Neural cell (in vitro differentiated cells): ENCODE measurements at regions not wholly inside any gene's neighbourhood (a gene's known extent, or its start where the extent isn't known, plus 50 kb on each side); places are given as distances from the start of the nearest gene placed in this dataset.

Experiments
- H2AFZ ChIP-seq: fragments of 200-600, 300-800 bp; sonication (generic), shearing (Covaris generic); 2 replicates; pipeline ENCODE4 v1.6.0; 2014; ENCODE audit warnings: low read depth, mild to moderate bottlenecking, antibody characterized with exemption, low read length, moderate library complexity
- H3F3A ChIP-seq: fragments of 200-600 bp; shearing (Covaris generic); 2 replicates; pipeline ENCODE4 v1.6.1; 2016; ENCODE audit warnings: mild to moderate bottlenecking, moderate library complexity, mixed read lengths, antibody characterized with exemption, low read length; ENCODE audit not compliant: insufficient read depth, poor library complexity, severe bottlenecking
- H3K27ac ChIP-seq: fragments of 200-600, 300-800 bp; sonication (generic), shearing (Covaris generic); 2 replicates; pipeline ENCODE4 v1.5.1; 2014; ENCODE audit warnings: mild to moderate bottlenecking, low read length, moderate library complexity
- H3K27me3 ChIP-seq: fragments of 300-800, 200-600 bp; sonication (generic), shearing (Covaris generic); 2 replicates; pipeline ENCODE4 v1.6.0; 2014; ENCODE audit warnings: mild to moderate bottlenecking, low read depth, low read length, moderate library complexity; ENCODE audit not compliant: insufficient read depth
- H3K36me3 ChIP-seq: fragments of 300-800, 200-600 bp; sonication (generic), shearing (Covaris generic); 2 replicates; pipeline ENCODE4 v1.5.1; 2014; ENCODE audit warnings: mild to moderate bottlenecking, antibody characterized with exemption, low read length, moderate library complexity; ENCODE audit not compliant: insufficient read depth
- H3K4me2 ChIP-seq: fragments of 300-800, 200-600 bp; sonication (generic), shearing (Covaris generic); 2 replicates; pipeline ENCODE4 v1.6.0; 2014; ENCODE audit warnings: mild to moderate bottlenecking, low read length
- H3K4me3 ChIP-seq: fragments of 300-800, 200-600 bp; sonication (generic), shearing (Covaris generic); 2 replicates; pipeline ENCODE4 v1.5.1; 2014; ENCODE audit warnings: mild to moderate bottlenecking, low read length, moderate library complexity
- H3K79me2 ChIP-seq: fragments of 200-600 bp; shearing (Covaris generic); replicated peaks from 2 replicates; pipeline ENCODE4 v1.6.0; 2014; ENCODE audit warnings: mild to moderate bottlenecking, low read length, moderate library complexity; ENCODE audit not compliant: insufficient read depth
- H3K9ac ChIP-seq: fragments of 300-800, 200-600 bp; sonication (generic), shearing (Covaris generic); 2 replicates; pipeline ENCODE4 v1.6.1; 2016; ENCODE audit warnings: mild to moderate bottlenecking, low read length, mixed read lengths
- H3K9me2 ChIP-seq: fragments of 200-600 bp; shearing (Covaris generic); 2 replicates; pipeline ENCODE4 v1.6.1; 2016; ENCODE audit warnings: mild to moderate bottlenecking, low read length, mixed read lengths; ENCODE audit not compliant: insufficient read depth
- H3K9me3 ChIP-seq: fragments of 200-600, 300-800 bp; sonication (generic), shearing (Covaris generic); 2 replicates; pipeline ENCODE4 v1.6.1; 2016; ENCODE audit warnings: mild to moderate bottlenecking, mixed run types, low read length, moderate library complexity, mixed read lengths
- H4K20me1 ChIP-seq: fragments of 200-600 bp; shearing (Covaris generic); 2 replicates; pipeline ENCODE4 v1.6.1; 2016; ENCODE audit warnings: mild to moderate bottlenecking, mixed run types; ENCODE audit not compliant: insufficient read depth
- CTCF ChIP-seq: fragments of 450-650 bp; IDR thresholded peaks from 2 replicates; pipeline ENCODE4 v1.5.1; 2014; ENCODE audit warnings: antibody characterized with exemption, mild to moderate bottlenecking, moderate library complexity; ENCODE audit not compliant: poor library complexity, severe bottlenecking
- EP300 ChIP-seq: fragments of 450-650 bp; conservative IDR thresholded peaks from 2 replicates; pipeline ENCODE4 v1.6.1; 2014; ENCODE audit warnings: antibody characterized with exemption, mild to moderate bottlenecking, moderate library complexity; ENCODE audit not compliant: poor library complexity, severe bottlenecking
- EZH2 ChIP-seq: fragments of 200-600, 300-800 bp; shearing (Covaris generic), sonication (generic); IDR thresholded peaks from 2 replicates; pipeline ENCODE4 v1.6.1; 2014; ENCODE audit warnings: antibody characterized with exemption, low read length, borderline replicate concordance, mild to moderate bottlenecking; ENCODE audit not compliant: insufficient read depth, poor library complexity, severe bottlenecking
- MXI1 ChIP-seq: fragments of 450-650 bp; conservative IDR thresholded peaks from 2 replicates; pipeline ENCODE4 v1.6.1; 2014; ENCODE audit warnings: antibody characterized with exemption, mild to moderate bottlenecking; ENCODE audit not compliant: poor library complexity, severe bottlenecking
- POLR2AphosphoS5 ChIP-seq: IDR thresholded peaks from 2 replicates; pipeline ENCODE4 v1.6.1; 2012
- RAD21 ChIP-seq: fragments of 450-650 bp; conservative IDR thresholded peaks from 2 replicates; pipeline ENCODE4 v1.6.1; 2014; ENCODE audit warnings: antibody characterized with exemption, mild to moderate bottlenecking, moderate library complexity
- SMC3 ChIP-seq: fragments of 450-650 bp; conservative IDR thresholded peaks from 2 replicates; pipeline ENCODE4 v1.6.1; 2014; ENCODE audit warnings: antibody characterized with exemption, mild to moderate bottlenecking, moderate library complexity; ENCODE audit not compliant: poor library complexity
- TAF1 ChIP-seq: IDR thresholded peaks from 2 replicates; pipeline ENCODE4 v1.6.1; 2012; ENCODE audit warnings: low read depth
- TF ChIP-seq, protein P1 (sequence below): IDR thresholded peaks from 2 replicates; pipeline ENCODE4 v1.6.1; 2012; ENCODE audit warnings: borderline replicate concordance

DNA sequence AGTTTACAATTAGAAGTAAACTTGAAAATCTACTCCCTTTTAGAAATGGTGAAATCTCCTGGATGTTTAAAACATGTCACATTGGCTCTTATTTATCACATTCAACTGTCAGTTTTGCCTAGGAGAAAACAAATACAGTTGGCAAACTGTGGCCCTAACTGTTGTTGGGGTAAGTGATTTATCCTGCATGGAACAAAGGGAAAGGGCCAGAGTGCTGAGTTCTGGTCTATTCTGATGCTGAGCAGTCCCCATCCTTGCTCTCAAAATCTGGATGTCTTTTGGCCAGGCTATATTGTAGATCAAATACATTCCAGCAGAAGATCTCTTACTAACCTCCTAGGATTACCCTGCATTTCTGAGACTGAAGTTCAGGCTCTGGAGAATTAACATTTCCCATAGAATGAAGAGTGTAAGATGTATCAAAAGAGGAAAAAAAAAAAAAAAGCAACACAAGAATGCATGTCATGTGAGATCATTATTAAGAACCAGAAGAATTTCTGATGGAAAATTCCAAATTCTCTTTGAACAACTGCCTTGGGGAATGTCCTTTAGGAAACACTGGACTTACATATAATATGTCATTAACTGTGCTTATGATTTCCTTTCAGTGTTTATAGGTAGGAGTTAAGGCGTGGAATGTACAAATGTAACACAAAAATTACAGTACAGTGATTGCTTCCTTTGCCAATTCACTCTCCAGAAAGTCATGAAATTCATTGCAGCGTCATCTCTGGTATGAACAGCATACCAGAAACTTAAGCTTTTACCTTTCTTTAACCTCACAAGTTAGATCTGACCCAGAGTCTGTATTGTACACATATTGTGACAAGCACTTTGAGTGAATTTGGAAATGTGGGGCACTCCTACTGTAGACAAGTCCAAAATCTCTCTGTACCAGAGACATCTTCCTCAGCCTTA lies 1012.5 kb upstream of the LCORL start:
- Histone ChIP-seq H3K9me3 (no peaks in the 10 kb centered on the region), H3K4me3 (no peak overlapping the region), H3K79me2 (no peaks in the 10 kb centered on the region), H3F3A (no peaks in the 10 kb centered on the region), H3K27me3 (no peaks in the 10 kb centered on the region), H2AFZ (no peak overlapping the region), H3K4me2 (no peak overlapping the region), H4K20me1 (no peaks in the 10 kb centered on the region), H3K9ac (no peak overlapping the region), H3K9me2 (no peaks in the 10 kb centered on the region), H3K27ac (no peak overlapping the region), H3K36me3 (no peaks in the 10 kb centered on the region)
- TF ChIP-seq RAD21 = no peak
- no peak for TF ChIP-seq CTCF
- no peak for TF ChIP-seq EP300
- TF ChIP-seq EZH2 = no peak
- TF ChIP-seq POLR2AphosphoS5 = no peak
- TF ChIP-seq SMC3 = no peak
- TF ChIP-seq MXI1 = no peak
- no peak for TF ChIP-seq TAF1
- TF ChIP-seq, protein P1, sequence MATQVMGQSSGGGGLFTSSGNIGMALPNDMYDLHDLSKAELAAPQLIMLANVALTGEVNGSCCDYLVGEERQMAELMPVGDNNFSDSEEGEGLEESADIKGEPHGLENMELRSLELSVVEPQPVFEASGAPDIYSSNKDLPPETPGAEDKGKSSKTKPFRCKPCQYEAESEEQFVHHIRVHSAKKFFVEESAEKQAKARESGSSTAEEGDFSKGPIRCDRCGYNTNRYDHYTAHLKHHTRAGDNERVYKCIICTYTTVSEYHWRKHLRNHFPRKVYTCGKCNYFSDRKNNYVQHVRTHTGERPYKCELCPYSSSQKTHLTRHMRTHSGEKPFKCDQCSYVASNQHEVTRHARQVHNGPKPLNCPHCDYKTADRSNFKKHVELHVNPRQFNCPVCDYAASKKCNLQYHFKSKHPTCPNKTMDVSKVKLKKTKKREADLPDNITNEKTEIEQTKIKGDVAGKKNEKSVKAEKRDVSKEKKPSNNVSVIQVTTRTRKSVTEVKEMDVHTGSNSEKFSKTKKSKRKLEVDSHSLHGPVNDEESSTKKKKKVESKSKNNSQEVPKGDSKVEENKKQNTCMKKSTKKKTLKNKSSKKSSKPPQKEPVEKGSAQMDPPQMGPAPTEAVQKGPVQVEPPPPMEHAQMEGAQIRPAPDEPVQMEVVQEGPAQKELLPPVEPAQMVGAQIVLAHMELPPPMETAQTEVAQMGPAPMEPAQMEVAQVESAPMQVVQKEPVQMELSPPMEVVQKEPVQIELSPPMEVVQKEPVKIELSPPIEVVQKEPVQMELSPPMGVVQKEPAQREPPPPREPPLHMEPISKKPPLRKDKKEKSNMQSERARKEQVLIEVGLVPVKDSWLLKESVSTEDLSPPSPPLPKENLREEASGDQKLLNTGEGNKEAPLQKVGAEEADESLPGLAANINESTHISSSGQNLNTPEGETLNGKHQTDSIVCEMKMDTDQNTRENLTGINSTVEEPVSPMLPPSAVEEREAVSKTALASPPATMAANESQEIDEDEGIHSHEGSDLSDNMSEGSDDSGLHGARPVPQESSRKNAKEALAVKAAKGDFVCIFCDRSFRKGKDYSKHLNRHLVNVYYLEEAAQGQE = no peak

- Histone ChIP-seq H3K79me2 (no peaks in the 10 kb centered on the region), H3K27me3 (no peaks in the 10 kb centered on the region), H2AFZ (no peak overlapping the region), H3K4me3 (no peak overlapping the region), H3K9me3 (no peaks in the 10 kb centered on the region), H3K4me2 (no peak overlapping the region), H3K36me3 (no peaks in the 10 kb centered on the region), H3K27ac (no peak overlapping the region), H3K9me2 (no peaks in the 10 kb centered on the region), H4K20me1 (no peaks in the 10 kb centered on the region), H3K9ac (no peak overlapping the region), H3F3A (no peaks in the 10 kb centered on the region)
- TF ChIP-seq MXI1 = no peak
Observed at GRCh38 chr4:19030536-19030935, 1009.0 kb upstream of the LCORL start.
